ENCODE measurements at regions not wholly inside any gene's neighbourhood (a gene's known extent, or its start where the extent isn't known, plus 50 kb on each side); places are given as distances from the start of the nearest gene placed in this dataset.

DNA sequence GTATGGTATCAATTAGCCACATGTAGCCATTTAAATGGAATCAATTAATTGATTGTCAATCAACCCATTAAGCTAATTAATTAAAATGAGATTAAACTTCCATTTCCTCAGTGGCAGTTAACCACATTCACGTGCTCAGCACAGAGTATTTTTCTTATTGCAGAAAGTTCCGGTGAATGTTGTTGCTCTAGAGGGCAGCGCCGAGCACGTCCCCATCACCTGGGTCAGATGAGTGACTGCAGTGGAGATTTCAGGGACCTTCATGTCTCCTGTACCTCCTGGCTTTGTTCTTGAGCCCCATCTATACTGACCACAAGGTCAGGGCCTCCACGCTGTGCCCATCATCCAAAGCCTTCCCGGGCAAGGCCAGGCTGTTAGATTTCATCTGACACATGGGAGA is 168.8 kb upstream of the MKI67 start:
- DNase-seq (ENCODE audit: low read depth) (no peak), FAIRE-seq (no peak)
- Histone ChIP-seq H3K4me3 (ENCODE audit: low read depth, low read length) (no peak overlapping the region), H3K36me3 (ENCODE audit: control insufficient read depth, insufficient read depth, low read length) (no peaks in the 10 kb centered on the region), H3K27me3 (ENCODE audit: control insufficient read depth, insufficient read depth, low read length) (no peaks in the 10 kb centered on the region)
- TF ChIP-seq, protein P1, sequence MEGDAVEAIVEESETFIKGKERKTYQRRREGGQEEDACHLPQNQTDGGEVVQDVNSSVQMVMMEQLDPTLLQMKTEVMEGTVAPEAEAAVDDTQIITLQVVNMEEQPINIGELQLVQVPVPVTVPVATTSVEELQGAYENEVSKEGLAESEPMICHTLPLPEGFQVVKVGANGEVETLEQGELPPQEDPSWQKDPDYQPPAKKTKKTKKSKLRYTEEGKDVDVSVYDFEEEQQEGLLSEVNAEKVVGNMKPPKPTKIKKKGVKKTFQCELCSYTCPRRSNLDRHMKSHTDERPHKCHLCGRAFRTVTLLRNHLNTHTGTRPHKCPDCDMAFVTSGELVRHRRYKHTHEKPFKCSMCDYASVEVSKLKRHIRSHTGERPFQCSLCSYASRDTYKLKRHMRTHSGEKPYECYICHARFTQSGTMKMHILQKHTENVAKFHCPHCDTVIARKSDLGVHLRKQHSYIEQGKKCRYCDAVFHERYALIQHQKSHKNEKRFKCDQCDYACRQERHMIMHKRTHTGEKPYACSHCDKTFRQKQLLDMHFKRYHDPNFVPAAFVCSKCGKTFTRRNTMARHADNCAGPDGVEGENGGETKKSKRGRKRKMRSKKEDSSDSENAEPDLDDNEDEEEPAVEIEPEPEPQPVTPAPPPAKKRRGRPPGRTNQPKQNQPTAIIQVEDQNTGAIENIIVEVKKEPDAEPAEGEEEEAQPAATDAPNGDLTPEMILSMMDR (IDR thresholded peaks at IDR 0.05; ENCODE audit: insufficient read depth, low read length, severe bottlenecking) = no peak

DNA sequence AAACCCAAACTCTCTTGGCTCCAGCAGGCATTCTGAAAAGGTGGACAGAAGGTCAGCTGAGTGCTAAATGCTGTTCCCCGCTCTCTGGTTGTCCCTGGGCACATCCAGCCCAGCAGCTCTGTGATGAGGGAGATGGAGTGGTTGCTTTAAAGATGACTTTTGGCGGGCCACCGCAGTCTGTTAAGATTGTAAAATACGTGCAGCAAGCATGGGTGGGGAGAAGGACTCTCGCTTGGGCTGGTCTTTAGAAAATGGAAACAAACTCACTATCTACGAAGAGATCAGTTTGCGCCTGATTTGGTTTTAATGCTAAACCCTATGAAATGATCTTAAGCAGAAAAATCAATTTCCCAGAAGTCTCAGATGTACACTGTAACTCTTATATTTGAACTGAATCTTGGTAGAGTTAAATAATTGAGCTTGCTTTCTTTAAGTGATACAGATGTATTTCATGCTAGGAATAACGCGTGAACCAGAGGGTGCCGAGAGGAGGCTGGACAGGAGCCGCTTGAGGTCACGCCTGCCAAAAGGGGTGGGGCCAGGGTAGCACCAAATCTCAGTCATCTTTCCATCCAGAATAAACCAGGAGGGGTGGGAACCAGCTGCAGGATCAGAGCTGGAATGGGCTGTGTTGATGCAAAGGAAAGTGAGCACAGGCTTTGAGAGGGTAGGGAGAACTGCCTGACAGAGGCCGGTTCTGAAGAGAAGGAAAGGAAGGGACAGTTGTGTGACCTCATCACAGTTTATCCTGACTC is 170.2 kb upstream of the MKI67 start:
- FAIRE-seq (no peak), DNase-seq (ENCODE audit: low read depth) (no peak)
- Histone ChIP-seq H3K36me3 (ENCODE audit: control insufficient read depth, insufficient read depth, low read length) (no peaks in the 10 kb centered on the region), H3K27me3 (ENCODE audit: control insufficient read depth, insufficient read depth, low read length) (no peaks in the 10 kb centered on the region), H3K4me3 (ENCODE audit: low read depth, low read length) (no peak overlapping the region)
- TF ChIP-seq, protein P1 (IDR thresholded peaks at IDR 0.05; ENCODE audit: insufficient read depth, low read length, severe bottlenecking) = no peak

GRCh38 chr10:128297709-128298378 is 171.6 kb upstream of the MKI67 start:
- Histone ChIP-seq H3K27me3 (ENCODE audit: control insufficient read depth, insufficient read depth, low read length) (no peaks in the 10 kb centered on the region), H3K36me3 (ENCODE audit: control insufficient read depth, insufficient read depth, low read length) (no peaks in the 10 kb centered on the region), H3K4me3 (ENCODE audit: low read depth, low read length) (no peak overlapping the region)
- TF ChIP-seq, protein P1 (IDR thresholded peaks at IDR 0.05; ENCODE audit: insufficient read depth, low read length, severe bottlenecking) = no peak
- FAIRE-seq = no peak
- DNase-seq (ENCODE audit: low read depth) = no peak

- no peaks in the 10 kb centered on the region for H3K27me3 ChIP-seq (ENCODE audit: control insufficient read depth, insufficient read depth, low read length)
- FAIRE-seq (no peak), DNase-seq (ENCODE audit: low read depth) (no peak)
- H3K36me3 ChIP-seq (ENCODE audit: control insufficient read depth, insufficient read depth, low read length) = no peaks in the 10 kb centered on the region
- TF ChIP-seq, protein P1 (IDR thresholded peaks at IDR 0.05; ENCODE audit: insufficient read depth, low read length, severe bottlenecking) = no peak
- no peak overlapping the region for H3K4me3 ChIP-seq (ENCODE audit: low read depth, low read length)
Observed at GRCh38 chr10:128298587-128298986, 172.4 kb upstream of the MKI67 start.

DNA sequence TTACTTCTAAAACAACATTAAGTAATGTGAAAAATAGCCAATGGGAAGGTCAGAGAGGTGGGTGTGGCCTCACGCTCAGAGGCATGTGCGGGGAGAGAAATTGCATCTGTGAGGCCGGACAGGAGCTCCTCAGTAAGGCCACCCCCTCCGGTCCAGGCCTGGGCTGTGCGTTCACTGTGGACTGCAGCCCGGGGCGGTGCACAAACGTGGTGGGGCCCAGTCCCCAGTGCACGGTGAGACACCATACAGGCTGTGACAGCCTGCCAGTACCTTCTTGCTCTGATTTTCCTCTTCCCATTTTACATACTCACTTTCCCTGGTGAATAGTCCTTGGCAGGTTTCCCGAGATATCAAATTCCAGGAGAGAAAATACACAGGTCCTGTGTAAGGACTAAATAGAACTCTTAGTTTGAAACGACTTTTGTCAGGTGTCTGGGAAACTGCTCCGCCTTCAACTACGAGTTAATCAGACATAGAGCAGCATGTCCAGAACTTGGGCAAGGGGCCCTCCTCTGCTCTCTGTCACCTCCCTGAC is 174.1 kb upstream of the MKI67 start:
- FAIRE-seq = no peak
- no peaks in the 10 kb centered on the region for H3K27me3 ChIP-seq (ENCODE audit: control insufficient read depth, insufficient read depth, low read length)
- TF ChIP-seq, protein P1 (IDR thresholded peaks at IDR 0.05; ENCODE audit: insufficient read depth, low read length, severe bottlenecking) = no peak
- no peaks in the 10 kb centered on the region for H3K36me3 ChIP-seq (ENCODE audit: control insufficient read depth, insufficient read depth, low read length)
- H3K4me3 ChIP-seq (ENCODE audit: low read depth, low read length) = no peak overlapping the region
- DNase-seq (ENCODE audit: low read depth) = no peak

Data from bronchial epithelial cell (primary cell).